K562 (cell line): ENCODE measurements at regions not wholly inside any gene's neighbourhood (a gene's known extent, or its start where the extent isn't known, plus 50 kb on each side); places are given as distances from the start of the nearest gene placed in this dataset. TPM values are rescaled to one million over a fixed set of nuclear protein-coding genes. Genes with fewer than 3 reads are reported as not detected.

Source experiments
- ATAC-seq: fragments of 200-7000 bp; cut with Tn5 transposase; 3 replicates; pipeline ENCODE4 v1.9.1; 2020; ENCODE audit warnings: moderate library complexity
- BruUV-seq: library from RNA; stranded (reverse); fragments of 400-500 nt; replicated peaks from 2 replicates; lab custom pipeline; 2021; lab: Mats Ljungman, UMichigan
- CTCF ChIA-PET: fragments of 300-600 bp; formaldehyde crosslinking; extraction: SDS; loops from one replicate; lab custom pipeline; 2021; ENCODE audit warnings: low intra/inter-chr PET ratio; lab: Yijun Ruan, JAX
- POLR2A ChIA-PET: fragments of 300-600, 350-650 bp; sonication (Branson Sonifier 250); formaldehyde crosslinking; extraction: SDS; loops from one replicate; lab custom pipeline; 2021; ENCODE audit warnings: antibody characterized with exemption, inconsistent platforms; lab: Yijun Ruan, JAX
- DNase-seq, 4 experiments: peaks; one replicate each; pipeline versions ENCODE4 v3.0.0 to v3.0.0-alpha.2; 2011 to 2018; ENCODE audit warnings: low spot score in 3 of 4, mixed read lengths in 3 of 4; ENCODE audit errors: extremely low read depth in 1 of 4
- FAIRE-seq: peaks from 2 replicates; lab custom pipeline; 2011; peaks lifted over from hg19 to GRCh38; lab: Jason Lieb, UNC
- H2AFZ ChIP-seq: 2 replicates; pipeline ENCODE4 v1.6.0; 2011; ENCODE audit warnings: low read depth, low read length, control low read depth, inconsistent platforms
- H3K27ac ChIP-seq: fragments of 200-600 bp; 3 replicates; pipeline ENCODE4 v1.8.0; 2011; ENCODE audit warnings: low read depth, mild to moderate bottlenecking, control low read depth, inconsistent platforms, low read length, moderate library complexity, mixed read lengths; ENCODE audit errors: extremely low read depth
- H3K27me3 ChIP-seq, 2 experiments: fragments of 300-600 bp in 1 of 2; 2 replicates in 1 of 2; 3 replicates in 1 of 2; pipeline versions ENCODE4 v1.6.0 to v1.8.0; 2011; ENCODE audit warnings: inconsistent platforms in 2 of 2, low read length in 2 of 2, mild to moderate bottlenecking in 1 of 2, mixed read lengths in 1 of 2, moderate library complexity in 1 of 2; ENCODE audit not compliant: control insufficient read depth in 2 of 2, insufficient read depth in 2 of 2
- H3K36me3 ChIP-seq: fragments of 300-600 bp; 3 replicates; pipeline ENCODE4 v1.8.0; 2011; ENCODE audit warnings: mild to moderate bottlenecking, low read length, inconsistent platforms; ENCODE audit not compliant: control insufficient read depth, insufficient read depth
- H3K4me1 ChIP-seq, 2 experiments: fragments of 200-600 bp in 1 of 2; replicated peaks in 1 of 2; 2 replicates in 1 of 2; 3 replicates in 1 of 2; pipeline versions ENCODE4 v1.5.1 to v1.8.0; 2011; ENCODE audit warnings: inconsistent platforms in 2 of 2, low read length in 2 of 2, mild to moderate bottlenecking in 1 of 2, mixed read lengths in 1 of 2, moderate library complexity in 1 of 2; ENCODE audit not compliant: control insufficient read depth in 2 of 2, insufficient read depth in 2 of 2
- H3K4me2 ChIP-seq: 2 replicates; pipeline ENCODE4 v1.6.1; 2011; ENCODE audit warnings: low read length, control low read depth, inconsistent platforms, mixed read lengths; ENCODE audit not compliant: insufficient read depth
- H3K4me3 ChIP-seq: fragments of 200-600 bp; sonication (generic), shearing (Covaris generic); 2 replicates; pipeline ENCODE4 v1.5.1; 2016; ENCODE audit warnings: control low read depth, inconsistent platforms
- H3K79me2 ChIP-seq: fragments of 200-600 bp; 3 replicates; pipeline ENCODE4 v1.8.0; 2011; ENCODE audit warnings: low read length, inconsistent platforms; ENCODE audit not compliant: control insufficient read depth, insufficient read depth
- H3K9ac ChIP-seq, 2 experiments: 2 replicates each; pipeline versions ENCODE4 v1.6.0 to v1.6.1; 2011; ENCODE audit warnings: low read depth in 2 of 2, low read length in 2 of 2, control low read depth in 1 of 2, inconsistent platforms in 1 of 2, mild to moderate bottlenecking in 1 of 2, mixed read lengths in 1 of 2; ENCODE audit not compliant: insufficient read depth in 1 of 2
- H3K9me1 ChIP-seq: one replicate; pipeline ENCODE4 v1.6.0; 2011; ENCODE audit warnings: inconsistent platforms, mild to moderate bottlenecking, low read length, moderate library complexity; ENCODE audit not compliant: control insufficient read depth, insufficient read depth
- H3K9me3 ChIP-seq: replicated peaks from 2 replicates; pipeline ENCODE4 v1.5.1; 2011; ENCODE audit warnings: low read depth, low read length, inconsistent platforms; ENCODE audit not compliant: control insufficient read depth, insufficient read depth
- H4K20me1 ChIP-seq: replicated peaks from 2 replicates; pipeline ENCODE4 v1.6.1; 2011; ENCODE audit warnings: low read length, inconsistent platforms, mixed read lengths; ENCODE audit not compliant: control insufficient read depth, insufficient read depth
- BRD4 ChIP-seq: fragments of 200-600 bp; sonication (generic); IDR thresholded peaks from 2 replicates; pipeline ENCODE4 v1.6.1; 2017; ENCODE audit warnings: inconsistent platforms
- SIRT6 ChIP-seq: IDR thresholded peaks from one replicate; pipeline ENCODE4 v1.6.1; 2012; ENCODE audit warnings: low read depth, mild to moderate bottlenecking, control low read depth, inconsistent platforms, low read length, moderate library complexity
- TRIM25 ChIP-seq: fragments of 450-650 bp; IDR thresholded peaks from 2 replicates; pipeline ENCODE4 v1.7.0; 2016; ENCODE audit warnings: borderline replicate concordance
- WGBS: fragments of 100-300 bp; shearing (Covaris generic); methylation state at CpG from one replicate; pipeline ENCODE4 v1.1.6; 2016; ENCODE audit warnings: low coverage, mixed read lengths; ENCODE audit not compliant: insufficient coverage; ENCODE audit errors: missing lambda C conversion rate; 5-methylcytosine and 5-hydroxymethylcytosine counted together
- in situ Hi-C: fragments of 300-500 bp; cut with MboI; formaldehyde crosslinking; loops from 4 replicates; pipeline ENCODE4 v1.15.0; 2018; ENCODE audit warnings: inconsistent platforms, mixed read lengths
- intact Hi-C: fragments of 100-400 bp; cut with micrococcal nuclease; formaldehyde crosslinking; loops from 2 replicates; pipeline ENCODE4 v1.14.2; 2022
- small RNA-seq: library from RNA; depleted of rRNA; stranded (forward); fragments of <200 nt; gene quantifications from one replicate; pipeline ENCODE3, GENCODE V24; 2014
- TF ChIP-seq, protein P1 (sequence below): sonication (generic); formaldehyde crosslinking; IDR thresholded peaks from 2 replicates; pipeline ENCODE4 v1.9.0; 2022; ENCODE audit warnings: mild to moderate bottlenecking, missing genetic modification reagents

- intact Hi-C loops: no loop called here
- CTCF ChIA-PET: no interaction called here
Measured at GRCh38 chr16:65172356-65172755, 50.5 kb upstream of the CDH11 start.

More at GRCh38 chr16:65172356-65172755, 50.5 kb upstream of the CDH11 start:
- Histone ChIP-seq H3K36me3 (no peaks in the 10 kb centered on the region), H3K4me2 (no peak overlapping the region), H3K27ac (no peak overlapping the region), H3K27me3 (no peaks in the 10 kb centered on the region), H3K9me1 (no peaks in the 10 kb centered on the region), H3K9ac (no peak overlapping the region), H3K4me3 (no peak overlapping the region)
- no peak for ATAC-seq
- 0% methylated on average over 2 of the region's 2 CpGs for WGBS
- in situ Hi-C loops: no loop called here
- TF ChIP-seq BRD4 (no peak), TRIM25 (no peak), SIRT6 (no peak)
- TF ChIP-seq, protein P1, sequence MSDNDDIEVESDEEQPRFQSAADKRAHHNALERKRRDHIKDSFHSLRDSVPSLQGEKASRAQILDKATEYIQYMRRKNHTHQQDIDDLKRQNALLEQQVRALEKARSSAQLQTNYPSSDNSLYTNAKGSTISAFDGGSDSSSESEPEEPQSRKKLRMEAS (CRISPR knock-in tag): no peak
- TF ChIP-seq, all 486 proteins: peak for 0
- H2AFZ ChIP-seq: no peak overlapping the region
- DNase-seq: no peak
- H3K4me1 ChIP-seq: no peaks in the 10 kb centered on the region
- no peaks in the 10 kb centered on the region for H3K79me2 ChIP-seq
- FAIRE-seq: no peak
- BruUV-seq: no TSS peak
- H4K20me1 ChIP-seq: no peaks in the 10 kb centered on the region
- H3K9me3 ChIP-seq: no peaks in the 10 kb centered on the region
- POLR2A ChIA-PET: no interaction called here

Small RNA genes in the stretch of these regions (small RNA-seq; reads per million reads assigned to genes)
- gene AC025281.1: not detected
- gene RNA5SP428: not detected
